ENCODE measurements at regions not wholly inside any gene's neighbourhood (a gene's known extent, or its start where the extent isn't known, plus 50 kb on each side); places are given as distances from the start of the nearest gene placed in this dataset.
"Not testable (repeated sequence)": the region's sequence is repeated elsewhere in the genome, so short reads cannot be mapped to it uniquely, and the experiment has no call there.

- no peak for ATAC-seq
These were observed 214.6 kb upstream of the FAM241A start for GRCh38 chr4:111930659-111931058.

DNA sequence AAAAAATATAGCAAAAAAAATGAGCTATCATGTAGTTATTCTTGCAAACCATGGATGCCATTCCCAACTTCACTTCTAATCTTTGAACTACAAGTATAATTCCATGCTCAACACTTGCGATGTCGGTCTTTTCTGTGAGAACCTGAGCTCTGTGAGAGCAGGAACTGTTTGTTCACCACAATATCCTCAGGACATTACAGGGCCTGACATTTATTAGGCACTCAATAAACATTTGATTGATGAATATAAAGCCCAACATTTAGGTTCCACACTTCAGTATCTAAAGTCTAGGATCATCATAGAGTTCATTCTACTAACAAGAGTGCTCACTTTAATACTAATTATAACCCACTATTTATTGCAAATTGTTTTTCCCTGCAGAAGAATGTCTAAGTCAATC is 211.6 kb upstream of the FAM241A start:
- no peak for ATAC-seq

- ATAC-seq: no peak
These were observed 210.9 kb upstream of the FAM241A start for GRCh38 chr4:111934314-111934713.

DNA sequence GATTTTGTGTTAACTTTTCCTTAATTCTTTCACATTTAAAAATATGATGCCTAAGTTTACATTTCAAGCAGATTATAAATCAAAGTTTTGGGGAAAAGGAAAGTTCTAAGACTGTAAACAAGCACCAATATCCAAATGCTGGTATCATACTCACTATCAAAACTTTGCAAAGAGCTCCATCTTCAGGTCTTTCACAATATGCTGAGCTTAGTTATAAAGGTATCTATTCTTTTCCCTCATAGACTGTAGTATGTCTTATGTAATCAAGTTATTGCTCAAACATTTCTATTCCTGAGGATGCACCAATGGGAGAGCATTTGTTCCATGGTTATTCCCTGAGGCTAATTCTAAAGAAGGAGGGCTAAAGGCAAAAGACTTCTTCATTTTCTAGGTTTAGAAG is 207.9 kb upstream of the FAM241A start:
- no peak for ATAC-seq

DNA sequence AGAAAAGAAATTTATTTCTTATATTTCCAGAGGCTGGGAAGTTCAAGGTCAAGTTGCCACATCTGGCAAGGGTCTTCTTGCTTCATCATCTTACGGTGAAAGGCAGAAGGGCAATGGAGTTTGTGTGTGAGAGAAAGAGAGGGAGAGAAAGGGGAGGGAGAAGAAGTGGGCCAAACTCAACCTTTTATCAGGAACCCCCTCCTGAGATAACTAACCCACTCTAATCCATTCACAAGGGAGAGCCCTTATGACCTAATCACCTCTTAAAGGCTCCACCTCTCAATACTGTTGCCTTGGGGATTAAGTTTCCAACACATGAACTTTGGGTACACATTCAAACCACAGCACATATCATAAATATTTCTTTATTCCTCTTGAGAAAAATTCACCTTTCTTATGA is 203.3 kb upstream of the FAM241A start:
- no peak for ATAC-seq

DNA sequence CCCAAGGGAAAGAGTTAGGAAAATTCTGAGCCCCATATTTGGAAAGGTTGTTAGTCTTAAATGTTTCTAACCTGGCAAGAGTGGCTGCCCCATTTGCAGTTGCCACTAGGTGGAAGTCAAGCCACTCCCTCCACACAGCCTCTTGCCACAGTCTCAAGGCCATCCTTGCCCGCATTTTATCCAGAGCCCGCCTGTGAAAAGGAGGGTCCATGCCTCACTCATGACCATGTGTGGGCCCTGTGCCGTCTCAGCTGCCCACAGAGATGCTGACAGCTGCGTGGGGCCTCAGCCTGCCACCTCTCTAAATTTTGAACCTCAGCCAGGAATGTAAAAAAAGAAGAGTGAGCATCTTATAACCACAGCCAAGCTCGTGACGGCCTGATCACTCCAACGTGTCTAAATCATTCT is 201.5 kb upstream of the FAM241A start:
- no peak for ATAC-seq

GRCh38 chr4:111945014-111945413 is 200.2 kb upstream of the FAM241A start:
- no peak for ATAC-seq

DNA sequence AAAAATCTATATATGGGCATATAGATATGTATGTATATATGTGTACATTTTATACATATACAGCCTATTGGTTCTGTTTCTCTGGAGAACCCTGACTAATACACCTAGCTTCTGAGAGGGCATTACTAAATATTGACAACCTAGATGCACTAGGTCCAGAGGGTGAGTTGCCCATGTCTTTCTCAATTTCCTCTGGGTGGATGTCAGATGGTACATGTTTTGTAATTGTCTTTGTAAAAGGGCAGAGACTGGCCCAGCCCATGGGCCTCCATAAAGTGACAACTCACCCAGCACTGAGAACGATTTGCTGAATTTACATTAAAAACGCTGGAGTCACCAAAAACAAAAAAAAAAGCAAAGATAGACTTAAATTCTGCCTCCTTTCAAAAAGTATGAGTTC is 198.5 kb upstream of the FAM241A start:
- no peak for ATAC-seq

DNA sequence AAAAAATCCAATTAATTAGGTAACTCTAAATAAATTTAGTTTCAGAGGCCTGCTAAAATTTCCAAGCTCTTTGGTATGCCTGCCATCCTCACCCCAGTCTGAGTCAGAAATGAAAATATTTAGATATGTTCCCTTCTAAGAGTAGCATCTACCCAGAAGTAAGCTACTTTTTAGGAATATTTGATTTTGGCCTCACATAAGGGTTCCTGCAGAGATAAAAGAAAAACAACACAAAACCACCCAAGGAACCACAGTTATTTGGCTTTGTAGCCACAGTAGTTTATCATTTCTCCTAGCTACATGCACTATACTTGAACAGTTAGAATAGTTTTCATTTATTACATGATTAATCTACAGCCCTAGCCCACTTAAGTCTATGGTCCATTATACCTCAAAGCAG is 192.6 kb upstream of the FAM241A start:
- no peak for ATAC-seq

- no peak for ATAC-seq
These were observed 190.7 kb upstream of the FAM241A start for GRCh38 chr4:111954550-111954949.

DNA sequence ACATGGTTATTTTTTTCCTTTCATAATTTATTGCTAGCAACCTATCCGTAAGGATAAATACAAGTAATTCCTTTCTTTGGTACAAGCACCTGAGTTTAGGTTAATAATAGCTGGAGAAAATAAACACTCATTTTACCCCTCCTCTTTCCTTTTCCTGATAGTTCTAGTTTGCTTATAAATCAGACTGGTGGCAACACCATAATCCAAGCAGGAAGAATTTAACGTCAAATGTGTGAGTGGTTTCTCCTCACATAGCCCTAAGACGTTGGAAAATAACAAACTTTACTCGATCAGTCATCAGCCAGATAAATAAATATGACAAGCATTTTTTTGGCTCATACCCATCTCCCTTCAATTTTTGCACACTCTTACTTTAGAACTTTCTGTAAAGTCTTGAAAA is 190.3 kb upstream of the FAM241A start:
- ATAC-seq: no peak

DNA sequence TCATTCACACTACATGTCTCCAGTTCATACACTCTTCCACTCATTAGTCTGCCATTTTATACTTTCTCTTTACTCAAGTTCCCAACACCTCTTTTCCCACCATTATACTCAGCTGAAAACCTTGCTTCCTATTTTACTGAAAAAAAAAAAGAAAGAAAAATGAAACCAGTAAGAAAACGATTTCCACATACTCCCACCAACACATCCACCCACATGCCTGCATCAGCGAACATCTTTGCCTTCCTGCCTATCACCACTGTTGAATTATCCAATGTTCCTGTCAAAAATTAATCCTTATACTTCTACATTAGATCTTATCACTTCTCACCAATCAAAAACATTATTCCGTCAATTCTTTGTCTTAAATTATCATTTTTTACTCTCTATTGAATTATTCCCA is 188.1 kb upstream of the FAM241A start:
- ATAC-seq: no peak

DNA sequence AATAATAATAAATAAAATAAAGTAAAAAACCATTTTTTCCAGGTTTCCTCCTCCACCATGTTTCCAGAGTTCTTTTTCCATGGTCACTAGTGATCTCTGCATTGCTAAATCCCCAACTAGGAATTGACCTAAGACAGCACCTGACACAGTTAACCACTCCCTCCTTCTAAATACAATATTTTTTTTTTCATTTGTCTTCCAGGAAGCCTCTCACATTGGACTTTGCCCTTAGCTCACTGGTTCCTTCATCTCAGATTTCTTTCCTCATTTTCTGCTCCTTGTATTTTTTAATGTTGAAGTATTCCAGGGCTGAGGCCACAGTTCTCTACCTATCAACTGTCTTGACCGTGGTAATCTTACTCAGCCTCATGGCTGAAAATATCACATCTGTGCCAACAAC is 187.3 kb upstream of the FAM241A start:
- ATAC-seq: no peak

DNA sequence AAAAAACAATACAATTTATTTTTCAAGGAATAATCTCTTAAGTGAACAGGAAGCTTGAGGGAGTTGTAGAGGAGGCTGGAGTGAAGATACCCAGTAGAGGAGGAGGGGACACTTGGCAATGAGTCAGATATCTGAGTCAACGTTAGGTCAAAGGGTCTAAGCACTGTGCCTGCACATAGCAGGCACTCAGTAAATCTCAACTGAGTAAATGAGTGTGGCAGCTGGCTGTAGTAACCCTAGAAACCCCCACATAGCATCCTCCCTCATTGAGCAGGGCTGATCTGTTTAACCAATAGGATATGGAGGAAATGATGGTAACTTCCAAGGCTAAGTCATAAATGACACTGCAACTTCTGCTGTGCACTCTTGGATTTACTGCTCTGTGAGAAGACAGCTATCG is 186.0 kb upstream of the FAM241A start:
- ATAC-seq: no peak

DNA sequence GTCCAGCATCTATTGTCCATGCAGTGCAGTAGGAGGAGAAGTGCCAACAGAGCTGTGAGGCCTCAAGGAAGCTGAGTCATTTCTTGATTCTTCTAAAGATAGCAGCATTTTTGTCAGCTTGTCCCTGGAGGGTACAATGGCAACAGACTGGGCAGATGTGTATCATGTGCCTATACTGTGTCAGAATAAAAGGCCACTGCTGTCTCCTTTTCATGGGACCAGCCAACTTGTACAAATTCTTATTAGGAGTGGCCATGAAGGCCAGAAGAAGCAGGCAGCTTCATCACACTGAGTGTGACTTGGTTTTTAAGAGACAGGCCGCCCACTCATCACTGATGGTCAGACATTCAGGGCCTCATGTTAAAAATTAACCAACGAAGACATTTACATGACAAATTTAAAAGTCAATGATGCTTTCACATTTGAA is 185.0 kb upstream of the FAM241A start:
- ATAC-seq: no peak

GRCh38 chr4:111961026-111961425 is 184.2 kb upstream of the FAM241A start:
- not testable (repeated sequence) for ATAC-seq

- no peak for ATAC-seq
These were observed 183.4 kb upstream of the FAM241A start for GRCh38 chr4:111961809-111962208.

- ATAC-seq: no peak
These were observed 182.0 kb upstream of the FAM241A start for GRCh38 chr4:111963158-111963700.

- ATAC-seq: no peak
These were observed 167.8 kb upstream of the FAM241A start for GRCh38 chr4:111977419-111977965.

DNA sequence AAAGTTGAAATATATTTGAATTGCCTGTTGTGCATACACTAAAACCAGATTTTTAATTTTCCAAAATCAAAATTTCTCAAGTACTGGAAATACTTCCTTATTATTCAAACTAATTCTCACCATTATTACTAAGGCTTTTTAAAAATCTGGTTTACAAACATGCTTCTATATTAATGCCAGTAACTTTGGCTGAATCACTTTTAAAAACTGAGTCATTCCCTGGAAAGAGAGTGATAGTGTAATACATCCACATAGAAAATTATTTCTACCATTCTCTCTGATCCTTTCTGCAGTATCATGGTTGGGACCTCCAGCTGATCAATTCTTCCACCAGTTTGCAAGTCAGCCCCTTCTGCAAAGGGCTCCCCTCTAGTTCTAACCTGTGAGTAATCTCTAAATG is 165.3 kb upstream of the FAM241A start:
- no peak for ATAC-seq

- no peak for ATAC-seq
These were observed 163.2 kb upstream of the FAM241A start for GRCh38 chr4:111982089-111982488.

DNA sequence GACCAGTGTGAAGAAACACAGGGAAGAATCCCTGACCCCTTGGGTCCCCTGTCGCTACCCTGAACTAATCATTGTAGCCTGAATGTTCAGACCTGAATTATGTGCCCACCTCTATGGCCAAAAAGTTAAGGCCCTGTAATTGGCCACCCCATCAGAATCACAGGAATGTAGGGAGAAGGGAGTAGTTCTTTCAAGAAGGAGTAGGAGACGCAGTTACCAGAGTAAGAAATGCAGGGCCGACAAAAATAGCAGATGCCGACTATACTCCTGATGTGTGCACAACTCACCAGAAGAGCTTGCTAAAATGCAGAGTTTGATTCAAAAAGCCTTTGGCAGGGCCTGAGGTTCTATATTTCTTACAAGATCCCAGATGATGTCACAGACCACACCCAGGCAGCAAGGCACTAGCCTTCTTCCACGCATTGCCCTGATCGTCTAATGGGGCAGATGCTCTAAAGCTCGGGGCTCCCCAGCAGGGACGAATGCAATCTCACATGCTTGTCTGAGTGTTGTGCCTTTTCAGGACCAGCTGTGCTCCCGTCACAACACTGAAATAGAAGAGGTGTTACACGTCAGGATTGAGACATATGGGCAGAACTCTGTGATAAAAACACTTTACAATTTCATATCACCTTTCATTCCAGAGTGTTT is 161.0 kb upstream of the FAM241A start:
- ATAC-seq: no peak

GRCh38 chr4:111985426-111985825 is 159.8 kb upstream of the FAM241A start:
- no peak for ATAC-seq

- no peak for ATAC-seq
These were observed 159.2 kb upstream of the FAM241A start for GRCh38 chr4:111986095-111986494.

- ATAC-seq: no peak
These were observed 156.7 kb upstream of the FAM241A start for GRCh38 chr4:111988514-111988913.

Measured in activated CD4-positive, CD25-positive, alpha-beta regulatory T cell treated with anti-CD3 and anti-CD28 coated beads, Interleukin-2, amount 50 U/mL, for 24 hours (primary cell).